H54 (cell line): ENCODE measurements at regions not wholly inside any gene's neighbourhood (a gene's known extent, or its start where the extent isn't known, plus 50 kb on each side); places are given as distances from the start of the nearest gene placed in this dataset.
"Not testable (repeated sequence)": the region's sequence is repeated elsewhere in the genome, so short reads cannot be mapped to it uniquely, and the experiment has no call there.

Source experiments
- DNase-seq: peaks from one replicate; pipeline ENCODE4 v3.0.0; 2011; ENCODE audit warnings: low spot score, mixed read lengths; ENCODE audit not compliant: insufficient read length
- FAIRE-seq: peaks from 3 replicates; lab custom pipeline; 2011; peaks lifted over from hg19 to GRCh38; lab: Jason Lieb, UNC
- POLR2A ChIP-seq: IDR thresholded peaks from 2 replicates; pipeline ENCODE4 v1.6.1; 2011; ENCODE audit warnings: low read depth, mild to moderate bottlenecking, low read length

GRCh38 chr4:104549736-104550135 lies 55.0 kb upstream of the CXXC4 start:
- FAIRE-seq: no peak

GRCh38 chr4:104559502-104559901 lies 64.8 kb upstream of the CXXC4 start:
- TF ChIP-seq POLR2A: no peak
- DNase-seq (no peak), FAIRE-seq (no peak)

More at GRCh38 chr4:104549736-104550135, 55.0 kb upstream of the CXXC4 start:
- DNase-seq: no peak
- no peak for TF ChIP-seq POLR2A

DNA sequence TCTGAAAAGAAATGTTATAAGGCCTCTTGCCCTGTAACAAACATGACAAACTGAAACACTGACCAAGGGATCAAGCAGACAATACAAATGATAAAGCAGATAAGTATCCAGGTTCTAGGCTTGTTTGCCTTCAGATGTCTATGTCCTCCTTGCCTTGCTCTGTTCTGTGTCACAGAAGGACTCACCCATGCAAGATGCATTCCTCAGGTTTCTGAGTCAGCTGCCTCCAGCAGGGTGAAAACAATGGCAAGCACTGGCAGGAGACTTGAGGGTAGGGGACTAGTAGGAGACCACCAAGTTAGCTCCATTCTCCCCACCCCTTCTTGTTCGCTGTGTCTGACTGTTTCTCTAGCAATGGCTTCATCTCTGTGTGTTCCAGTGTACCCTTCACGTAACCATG lies 76.6 kb upstream of the CXXC4 start:
- no peak for FAIRE-seq
- no peak for TF ChIP-seq POLR2A
- DNase-seq: peak; percentile 4

GRCh38 chr4:104574371-104574770 lies 79.7 kb upstream of the CXXC4 start:
- FAIRE-seq (no peak), DNase-seq (no peak)
- no peak for TF ChIP-seq POLR2A

DNA sequence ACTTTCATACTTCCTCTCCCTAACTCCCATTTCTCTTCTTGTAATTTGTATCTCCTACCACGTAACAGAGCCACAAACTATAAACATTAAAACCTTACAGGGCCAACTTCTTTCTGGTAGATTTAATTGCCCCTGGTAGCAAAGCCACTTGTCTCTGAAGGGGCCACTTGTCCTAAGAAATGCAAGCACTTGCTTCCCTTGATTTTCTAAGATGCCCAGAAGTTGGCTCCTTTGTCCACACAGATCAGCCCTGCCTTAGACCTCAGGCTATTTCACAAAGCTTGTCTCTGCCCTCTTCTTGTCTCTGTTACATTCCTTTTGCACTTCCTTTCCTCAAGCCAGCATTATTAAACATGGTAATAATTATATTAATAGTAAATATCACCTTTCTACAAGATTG lies 80.6 kb upstream of the CXXC4 start:
- no peak for TF ChIP-seq POLR2A
- DNase-seq (no peak), FAIRE-seq (no peak)

DNA sequence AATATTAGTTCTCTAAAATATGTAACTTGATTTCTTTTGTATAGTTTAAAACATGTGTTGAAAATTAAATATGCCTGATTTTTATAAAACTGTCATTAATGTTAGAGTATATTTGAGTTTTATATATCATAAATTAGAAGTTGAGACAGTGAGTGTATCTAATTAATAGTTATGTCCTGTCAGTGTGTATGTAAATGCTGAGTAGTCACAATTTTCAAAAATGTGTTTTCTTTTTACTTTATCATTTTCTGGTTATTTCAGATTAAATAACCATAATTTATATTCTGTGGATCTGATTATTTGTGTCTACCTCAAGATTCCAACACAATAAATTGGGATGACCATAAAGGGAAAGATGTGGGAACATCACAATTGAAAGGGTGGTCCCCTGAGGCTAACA lies 82.7 kb upstream of the CXXC4 start:
- FAIRE-seq: no peak
- TF ChIP-seq POLR2A: no peak
- no peak for DNase-seq

DNA sequence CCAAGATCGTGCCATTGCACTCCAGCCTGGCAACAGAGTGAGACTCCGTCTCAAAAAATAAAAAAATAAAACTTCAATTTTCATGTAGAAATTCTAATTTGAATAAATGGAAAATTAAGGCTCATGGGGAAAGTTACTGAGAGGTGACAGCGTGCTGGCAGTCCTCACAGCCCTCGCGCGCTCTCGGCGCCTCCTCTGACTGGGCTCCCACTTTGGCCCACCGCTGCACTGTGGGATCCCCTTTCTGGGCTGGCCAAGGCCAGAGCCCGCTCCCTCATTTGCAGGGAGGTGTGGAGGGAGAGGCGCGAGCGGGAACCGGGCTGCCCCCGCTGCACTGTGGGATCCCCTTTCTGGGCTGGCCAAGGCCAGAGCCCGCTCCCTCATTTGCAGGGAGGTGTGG lies 86.8 kb upstream of the CXXC4 start:
- not testable (repeated sequence) for DNase-seq, FAIRE-seq

GRCh38 chr4:104582056-104582455 lies 87.4 kb upstream of the CXXC4 start:
- DNase-seq, FAIRE-seq: not testable (repeated sequence)

DNA sequence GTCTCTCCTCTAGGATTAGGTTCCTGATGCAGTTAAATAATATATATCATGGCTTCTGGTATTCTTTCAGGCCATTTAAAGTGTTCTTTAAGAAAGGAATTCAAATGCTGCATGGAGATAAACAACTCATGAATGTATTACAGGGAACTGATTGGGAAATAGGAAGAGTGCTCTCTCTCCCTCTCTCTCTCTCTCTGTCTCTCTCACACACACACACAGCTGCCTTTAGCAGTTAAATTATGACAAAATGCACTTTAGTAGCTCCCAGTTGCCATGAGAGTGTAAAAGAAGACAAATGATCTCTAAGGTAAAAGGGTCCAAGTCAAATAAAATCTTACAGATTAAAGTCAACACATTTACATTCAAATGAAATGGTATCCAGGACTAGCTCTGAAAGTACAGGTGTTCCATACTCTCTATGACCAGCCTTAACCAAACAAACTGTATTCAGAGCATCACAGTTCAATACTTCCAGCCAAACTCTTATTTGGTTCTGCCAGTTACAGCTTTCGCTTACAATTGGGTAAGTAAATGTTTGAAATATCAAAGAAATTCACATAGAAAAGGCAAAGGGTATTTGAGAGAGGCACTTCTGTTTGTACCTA lies 94.7 kb upstream of the CXXC4 start:
- TF ChIP-seq POLR2A: no peak
- DNase-seq: no peak
- FAIRE-seq: no peak

DNA sequence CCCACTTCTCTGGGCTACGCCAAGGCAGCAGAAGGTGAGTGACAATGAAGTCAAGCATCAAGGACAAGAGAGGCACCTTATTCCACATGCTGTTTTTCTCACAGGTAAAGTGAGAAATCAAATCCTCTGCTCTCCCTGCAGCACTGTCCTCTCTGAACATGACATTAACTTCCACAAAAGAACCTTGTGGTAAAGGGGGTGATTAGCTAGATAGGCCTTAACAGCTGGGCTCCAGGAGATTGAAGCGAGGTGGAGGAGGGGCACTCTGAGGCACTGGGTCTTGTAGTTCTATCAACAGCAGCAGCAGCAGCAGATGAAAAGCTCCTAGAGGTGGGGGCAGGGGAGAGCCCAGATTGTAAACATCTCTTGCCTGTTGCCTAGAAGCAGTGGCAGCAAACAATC lies 96.8 kb upstream of the CXXC4 start:
- FAIRE-seq: no peak
- TF ChIP-seq POLR2A: no peak
- DNase-seq: no peak

GRCh38 chr4:104592183-104592582 lies 97.5 kb upstream of the CXXC4 start:
- DNase-seq (no peak), FAIRE-seq (no peak)
- no peak for TF ChIP-seq POLR2A

- TF ChIP-seq POLR2A: no peak
- no peak for FAIRE-seq
- no peak for DNase-seq
Observed at GRCh38 chr4:104593019-104593418, 98.3 kb upstream of the CXXC4 start.

DNA sequence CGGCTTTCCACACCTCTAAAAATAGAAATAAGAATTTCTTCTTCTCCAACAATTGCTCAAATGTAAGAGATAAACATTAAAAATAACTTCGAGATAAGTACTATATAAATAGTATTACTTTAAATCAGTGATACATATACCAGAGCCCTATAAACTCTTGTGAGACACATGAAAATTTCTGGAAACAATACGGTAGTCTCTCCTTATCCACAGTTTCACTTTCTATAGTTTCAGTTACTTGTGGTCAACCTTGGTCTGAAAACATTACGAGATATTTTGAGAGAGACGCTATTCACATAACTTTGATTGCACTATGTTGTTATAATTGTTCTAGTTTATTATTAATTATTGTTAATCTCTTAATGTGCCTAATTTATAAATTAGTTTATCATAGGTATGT lies 101.5 kb upstream of the CXXC4 start:
- no peak for TF ChIP-seq POLR2A
- no peak for DNase-seq
- no peak for FAIRE-seq

DNA sequence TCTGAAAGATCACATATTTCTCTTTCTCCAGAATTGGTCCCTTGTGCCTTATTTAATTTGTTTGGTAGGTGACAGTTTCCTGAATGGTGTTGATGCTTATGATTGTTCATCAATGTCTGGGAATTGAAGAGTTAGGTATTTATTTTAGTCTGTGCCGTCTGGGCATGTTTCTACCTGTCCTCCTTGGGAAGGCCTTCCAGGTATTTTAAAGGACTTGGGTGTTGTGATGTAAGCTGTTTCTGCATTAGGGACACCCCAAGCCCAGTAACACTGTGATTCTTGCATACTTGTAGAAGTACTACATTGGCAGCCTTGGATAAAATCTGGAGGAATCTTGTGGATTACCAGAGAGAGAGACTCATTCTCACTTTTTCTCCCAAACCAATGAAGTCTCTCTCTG lies 120.8 kb upstream of the CXXC4 start:
- DNase-seq: no peak
- TF ChIP-seq POLR2A: no peak
- FAIRE-seq: no peak

- DNase-seq: no peak
- FAIRE-seq: no peak
- TF ChIP-seq POLR2A: no peak
Observed at GRCh38 chr4:104615926-104616325, 121.2 kb upstream of the CXXC4 start.

GRCh38 chr4:104616401-104616820 lies 121.7 kb upstream of the CXXC4 start:
- FAIRE-seq (no peak), DNase-seq (no peak)

GRCh38 chr4:104625706-104626105 lies 131.0 kb upstream of the CXXC4 start:
- no peak for FAIRE-seq
- no peak for TF ChIP-seq POLR2A
- no peak for DNase-seq

More at GRCh38 chr4:104616401-104616820, 121.7 kb upstream of the CXXC4 start:
- TF ChIP-seq POLR2A: no peak
